Keratinocyte (primary cell): ENCODE measurements at regions not wholly inside any gene's neighbourhood (a gene's known extent, or its start where the extent isn't known, plus 50 kb on each side); places are given as distances from the start of the nearest gene placed in this dataset.

Experiments
- DNase-seq: peaks from one replicate; pipeline ENCODE4 v3.0.0-alpha.2; 2011; ENCODE audit warnings: low read depth, missing footprints, low spot score
- FAIRE-seq: peaks from 2 replicates; lab custom pipeline; 2011; peaks lifted over from hg19 to GRCh38; lab: Jason Lieb, UNC
- H2AFZ ChIP-seq: 2 replicates; pipeline ENCODE4 v1.6.0; 2012; ENCODE audit warnings: low read length, control low read depth, inconsistent platforms; ENCODE audit not compliant: control insufficient read depth
- H3K27ac ChIP-seq: 2 replicates; pipeline ENCODE4 v1.5.1; 2011; ENCODE audit warnings: low read length; ENCODE audit not compliant: control insufficient read depth, insufficient read depth
- H3K27me3 ChIP-seq: 3 replicates; pipeline ENCODE4 v1.6.0; 2011; ENCODE audit warnings: low read length; ENCODE audit not compliant: control insufficient read depth, insufficient read depth; ENCODE audit errors: extremely low read depth
- H3K36me3 ChIP-seq, 2 experiments: 2 replicates in 1 of 2; 3 replicates in 1 of 2; pipeline ENCODE4 v1.5.1; 2011; ENCODE audit warnings: low read length in 2 of 2, mild to moderate bottlenecking in 1 of 2; ENCODE audit not compliant: control insufficient read depth in 2 of 2, insufficient read depth in 2 of 2; ENCODE audit errors: extremely low read depth in 1 of 2
- H3K4me1 ChIP-seq: 3 replicates; pipeline ENCODE4 v1.5.1; 2011; ENCODE audit warnings: low read length; ENCODE audit not compliant: control insufficient read depth, insufficient read depth; ENCODE audit errors: extremely low read depth
- H3K4me2 ChIP-seq: 3 replicates; pipeline ENCODE4 v1.6.0; 2011; ENCODE audit warnings: low read depth, low read length; ENCODE audit not compliant: control insufficient read depth, insufficient read depth; ENCODE audit errors: extremely low read depth
- H3K4me3 ChIP-seq, 3 experiments: fragments of 200-600 bp in 1 of 3; sonication (generic) in 1 of 3; 2 replicates in 2 of 3; 3 replicates in 1 of 3; pipeline ENCODE4 v1.5.1; 2011 to 2016; ENCODE audit warnings: low read length in 3 of 3, mild to moderate bottlenecking in 3 of 3, control low read depth in 2 of 3, inconsistent platforms in 1 of 3, low read depth in 1 of 3, mixed read lengths in 1 of 3, mixed run types in 1 of 3, moderate library complexity in 1 of 3; ENCODE audit not compliant: control insufficient read depth in 2 of 3, insufficient read depth in 2 of 3; ENCODE audit errors: extremely low read depth in 1 of 3
- H3K79me2 ChIP-seq: 2 replicates; pipeline ENCODE4 v1.6.0; 2012; ENCODE audit warnings: low read length; ENCODE audit not compliant: control insufficient read depth, insufficient read depth
- H3K9ac ChIP-seq: 3 replicates; pipeline ENCODE4 v1.6.0; 2011; ENCODE audit warnings: low read length; ENCODE audit not compliant: control insufficient read depth, insufficient read depth; ENCODE audit errors: extremely low read depth
- H3K9me1 ChIP-seq: 3 replicates; pipeline ENCODE4 v1.6.0; 2011; ENCODE audit warnings: low read length; ENCODE audit not compliant: control insufficient read depth, insufficient read depth; ENCODE audit errors: extremely low read depth
- H3K9me3 ChIP-seq: 2 replicates; pipeline ENCODE4 v1.5.1; 2012; ENCODE audit warnings: low read depth, low read length; ENCODE audit not compliant: control insufficient read depth
- H4K20me1 ChIP-seq: 3 replicates; pipeline ENCODE4 v1.6.0; 2011; ENCODE audit warnings: low read length; ENCODE audit not compliant: control insufficient read depth, insufficient read depth; ENCODE audit errors: extremely low read depth
- EZH2 ChIP-seq: IDR thresholded peaks from one replicate; pipeline ENCODE4 v1.6.1; 2012; ENCODE audit warnings: inconsistent platforms, mild to moderate bottlenecking, low read length, moderate library complexity
- dilution Hi-C: fragments of 300-500 bp; cut with MboI; formaldehyde crosslinking; loops from one replicate; pipeline ENCODE4 v1.7.0; 2020; ENCODE audit warnings: low sequenced_read_pairs; ENCODE audit not compliant: extremely low pct_ligation_motif_present
- TF ChIP-seq, protein P1 (sequence below), 3 experiments: IDR thresholded peaks in 1 of 3; conservative IDR thresholded peaks in 1 of 3; optimal IDR thresholded peaks in 1 of 3; 2 replicates in 2 of 3; 3 replicates in 1 of 3; pipeline versions ENCODE3 to v1.5.1; 2011; ENCODE audit warnings: low read length in 3 of 3, mild to moderate bottlenecking in 3 of 3, moderate library complexity in 2 of 3, control low read depth in 1 of 3, inconsistent platforms in 1 of 3; ENCODE audit not compliant: insufficient read depth in 2 of 3; ENCODE audit errors: extremely low read depth in 1 of 3

DNA sequence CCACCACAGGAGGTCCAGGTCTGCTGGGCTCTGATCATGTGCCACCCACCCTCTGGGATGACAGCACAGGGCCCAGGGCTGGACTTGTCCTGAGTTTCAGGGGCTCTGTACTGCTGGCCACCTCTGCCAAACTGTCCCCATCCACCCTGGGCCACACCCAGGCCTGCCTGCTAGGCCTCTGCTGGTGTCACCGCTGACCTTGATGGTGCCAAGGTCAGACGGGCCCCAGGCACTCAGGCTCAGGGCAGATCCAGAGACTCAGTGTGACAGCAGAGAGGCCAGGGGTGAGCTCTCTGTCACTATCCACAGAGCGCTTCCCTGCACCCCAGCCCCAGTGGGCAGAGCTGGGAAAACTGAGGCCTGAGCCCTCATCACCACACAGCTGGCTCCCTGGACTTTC, 75.6 kb downstream of the RMI2 start:
- DNase-seq (no peak), FAIRE-seq (no peak)
- dilution Hi-C loops: no loop called here
- Histone ChIP-seq H3K79me2 (no peaks in the 10 kb centered on the region), H3K4me1 (no peaks in the 10 kb centered on the region), H3K9me3 (no peaks in the 10 kb centered on the region), H3K4me3 (no peak overlapping the region), H3K27ac (no peak overlapping the region), H3K36me3 (no peaks in the 10 kb centered on the region), H3K9me1 (no peaks in the 10 kb centered on the region), H3K4me2 (no peak overlapping the region), H2AFZ (no peak overlapping the region), H4K20me1 (no peaks in the 10 kb centered on the region), H3K27me3 (peaks cover 5% of the 10 kb centered on the region), H3K9ac (no peak overlapping the region)
- TF ChIP-seq, protein P1, sequence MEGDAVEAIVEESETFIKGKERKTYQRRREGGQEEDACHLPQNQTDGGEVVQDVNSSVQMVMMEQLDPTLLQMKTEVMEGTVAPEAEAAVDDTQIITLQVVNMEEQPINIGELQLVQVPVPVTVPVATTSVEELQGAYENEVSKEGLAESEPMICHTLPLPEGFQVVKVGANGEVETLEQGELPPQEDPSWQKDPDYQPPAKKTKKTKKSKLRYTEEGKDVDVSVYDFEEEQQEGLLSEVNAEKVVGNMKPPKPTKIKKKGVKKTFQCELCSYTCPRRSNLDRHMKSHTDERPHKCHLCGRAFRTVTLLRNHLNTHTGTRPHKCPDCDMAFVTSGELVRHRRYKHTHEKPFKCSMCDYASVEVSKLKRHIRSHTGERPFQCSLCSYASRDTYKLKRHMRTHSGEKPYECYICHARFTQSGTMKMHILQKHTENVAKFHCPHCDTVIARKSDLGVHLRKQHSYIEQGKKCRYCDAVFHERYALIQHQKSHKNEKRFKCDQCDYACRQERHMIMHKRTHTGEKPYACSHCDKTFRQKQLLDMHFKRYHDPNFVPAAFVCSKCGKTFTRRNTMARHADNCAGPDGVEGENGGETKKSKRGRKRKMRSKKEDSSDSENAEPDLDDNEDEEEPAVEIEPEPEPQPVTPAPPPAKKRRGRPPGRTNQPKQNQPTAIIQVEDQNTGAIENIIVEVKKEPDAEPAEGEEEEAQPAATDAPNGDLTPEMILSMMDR (optimal IDR thresholded peaks at IDR 0.05 in 1 of 3, IDR thresholded peaks at IDR 0.05 in 1 of 3, conservative IDR thresholded peaks at IDR 0.05 in 1 of 3; ENCODE audit: extremely low read depth in 1 of 3, insufficient read depth in 2 of 3, low read length in 3 of 3): no peak
- no peak for TF ChIP-seq EZH2

DNA sequence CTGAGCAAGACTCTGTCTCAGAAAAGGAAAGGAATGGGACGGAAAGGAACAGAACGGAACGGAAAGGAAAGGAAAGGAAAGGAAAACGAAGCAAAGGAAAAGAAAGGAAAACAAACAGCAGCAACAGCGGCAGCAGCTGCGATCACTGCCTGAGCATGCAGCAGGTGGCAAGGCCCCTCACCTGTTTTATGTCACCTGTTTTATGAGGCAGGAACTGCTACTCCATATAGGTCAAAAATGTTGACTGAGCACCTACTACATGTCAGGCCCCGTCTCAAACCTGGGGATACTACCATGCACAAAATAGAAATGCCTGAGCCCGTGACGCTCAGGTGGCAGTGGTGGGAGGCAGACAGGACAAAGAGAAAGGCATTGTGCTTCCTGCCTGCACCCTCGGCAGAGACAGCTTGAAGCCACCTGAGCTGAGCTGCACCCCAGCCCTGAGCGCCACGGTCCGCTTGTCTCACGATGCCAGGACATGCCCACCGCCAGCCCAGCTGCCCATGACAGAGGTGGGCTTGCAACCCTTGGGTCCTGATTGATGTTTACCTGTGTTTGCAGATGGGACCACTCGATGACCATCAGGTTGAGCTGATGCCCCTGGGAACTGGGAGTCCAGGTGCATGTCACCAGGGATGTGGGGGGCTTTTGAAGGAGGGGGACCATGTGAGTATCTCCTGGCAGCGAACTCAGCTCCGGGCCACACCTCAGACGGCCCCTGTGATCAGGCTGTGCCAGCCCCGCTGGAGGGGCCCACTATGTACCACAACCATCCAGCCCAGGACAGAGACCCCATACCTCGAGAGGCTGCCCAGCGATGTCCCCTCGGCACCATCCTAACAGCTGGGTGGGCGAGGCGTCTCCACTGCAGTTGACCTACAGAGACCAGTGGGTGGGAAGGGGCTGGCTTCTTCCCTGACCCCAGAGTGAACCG, 77.4 kb downstream of the RMI2 start:
- Histone ChIP-seq H3K4me2 (no peak overlapping the region), H3K4me1 (no peaks in the 10 kb centered on the region), H3K9me1 (no peaks in the 10 kb centered on the region), H3K27ac (no peak overlapping the region), H3K27me3 (peaks cover 5% of the 10 kb centered on the region), H3K4me3 (no peak overlapping the region), H4K20me1 (no peaks in the 10 kb centered on the region), H3K36me3 (no peaks in the 10 kb centered on the region), H3K9me3 (no peaks in the 10 kb centered on the region), H2AFZ (no peak overlapping the region), H3K9ac (no peak overlapping the region), H3K79me2 (no peaks in the 10 kb centered on the region)
- dilution Hi-C loops: no loop called here
- TF ChIP-seq EZH2: no peak
- TF ChIP-seq, protein P1 (optimal IDR thresholded peaks at IDR 0.05 in 1 of 3, IDR thresholded peaks at IDR 0.05 in 1 of 3, conservative IDR thresholded peaks at IDR 0.05 in 1 of 3; ENCODE audit: extremely low read depth in 1 of 3, insufficient read depth in 2 of 3, low read length in 3 of 3): no peak
- DNase-seq (no peak), FAIRE-seq (no peak)
